ENCODE measurements at regions not wholly inside any gene's neighbourhood (a gene's known extent, or its start where the extent isn't known, plus 50 kb on each side); places are given as distances from the start of the nearest gene placed in this dataset.

DNA sequence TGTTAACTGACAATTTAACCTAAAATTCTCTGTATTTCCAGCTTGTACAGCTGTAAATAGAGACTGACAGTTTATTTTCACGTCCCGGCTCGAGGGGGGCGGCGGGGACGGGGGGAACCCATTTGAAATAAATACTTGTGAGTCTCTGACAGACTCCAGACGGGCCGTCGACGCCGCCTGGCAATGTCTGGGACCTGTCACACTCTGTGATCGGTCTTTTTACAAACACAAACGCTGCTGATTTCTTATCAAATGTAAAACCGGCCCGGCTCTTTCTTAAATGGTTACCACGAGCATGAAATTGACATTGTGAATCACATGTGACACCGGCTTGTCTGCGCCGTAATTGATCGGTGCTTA is 57.0 kb downstream of the UNCX start:
- H3K36me3 ChIP-seq, result no peaks in the 10 kb centered on the region
- H3K27ac ChIP-seq, result peak overlapping the region in 1 of 4 donors; percentile 35
- WGBS, 2 donors (ENCODE audit: low coverage in 1 of 2), result 34% methylated on average over 20 of the region's 20 CpGs; no CpG with 5 or more reads in 1 of the 2 donors
- in situ Hi-C loops (cut with MboI; ENCODE audit: low pct_ligation_motif_present in 1 of 4, low pct_unique_long_range_greater_than_20kb in 1 of 4, low sequenced_read_pairs in 3 of 4), result no loop called here
- peak overlapping the region in 2 of 4 donors; percentile 25 to 39 for H3K4me3 ChIP-seq
- H3K9me3 ChIP-seq, result no peaks in the 10 kb centered on the region
- DNase-seq, result no peak
- peaks cover 0 to 14% (median 8%) of the 10 kb centered on the region in 4 donors for H3K4me1 ChIP-seq
- H3K27me3 ChIP-seq, result peaks cover 75% of the 10 kb centered on the region
- intact Hi-C loops (cut with DNase I; ENCODE audit: low total_unique reads), result no loop called here
- TF ChIP-seq, protein P1, sequence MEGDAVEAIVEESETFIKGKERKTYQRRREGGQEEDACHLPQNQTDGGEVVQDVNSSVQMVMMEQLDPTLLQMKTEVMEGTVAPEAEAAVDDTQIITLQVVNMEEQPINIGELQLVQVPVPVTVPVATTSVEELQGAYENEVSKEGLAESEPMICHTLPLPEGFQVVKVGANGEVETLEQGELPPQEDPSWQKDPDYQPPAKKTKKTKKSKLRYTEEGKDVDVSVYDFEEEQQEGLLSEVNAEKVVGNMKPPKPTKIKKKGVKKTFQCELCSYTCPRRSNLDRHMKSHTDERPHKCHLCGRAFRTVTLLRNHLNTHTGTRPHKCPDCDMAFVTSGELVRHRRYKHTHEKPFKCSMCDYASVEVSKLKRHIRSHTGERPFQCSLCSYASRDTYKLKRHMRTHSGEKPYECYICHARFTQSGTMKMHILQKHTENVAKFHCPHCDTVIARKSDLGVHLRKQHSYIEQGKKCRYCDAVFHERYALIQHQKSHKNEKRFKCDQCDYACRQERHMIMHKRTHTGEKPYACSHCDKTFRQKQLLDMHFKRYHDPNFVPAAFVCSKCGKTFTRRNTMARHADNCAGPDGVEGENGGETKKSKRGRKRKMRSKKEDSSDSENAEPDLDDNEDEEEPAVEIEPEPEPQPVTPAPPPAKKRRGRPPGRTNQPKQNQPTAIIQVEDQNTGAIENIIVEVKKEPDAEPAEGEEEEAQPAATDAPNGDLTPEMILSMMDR (IDR thresholded peaks at IDR 0.05), result no peak
- TF ChIP-seq POLR2AphosphoS5 (IDR thresholded peaks at IDR 0.05) (no peak), POLR2A (IDR thresholded peaks at IDR 0.05) (no peak), EP300 (IDR thresholded peaks at IDR 0.05; ENCODE audit: low read depth) (no peak)

DNA sequence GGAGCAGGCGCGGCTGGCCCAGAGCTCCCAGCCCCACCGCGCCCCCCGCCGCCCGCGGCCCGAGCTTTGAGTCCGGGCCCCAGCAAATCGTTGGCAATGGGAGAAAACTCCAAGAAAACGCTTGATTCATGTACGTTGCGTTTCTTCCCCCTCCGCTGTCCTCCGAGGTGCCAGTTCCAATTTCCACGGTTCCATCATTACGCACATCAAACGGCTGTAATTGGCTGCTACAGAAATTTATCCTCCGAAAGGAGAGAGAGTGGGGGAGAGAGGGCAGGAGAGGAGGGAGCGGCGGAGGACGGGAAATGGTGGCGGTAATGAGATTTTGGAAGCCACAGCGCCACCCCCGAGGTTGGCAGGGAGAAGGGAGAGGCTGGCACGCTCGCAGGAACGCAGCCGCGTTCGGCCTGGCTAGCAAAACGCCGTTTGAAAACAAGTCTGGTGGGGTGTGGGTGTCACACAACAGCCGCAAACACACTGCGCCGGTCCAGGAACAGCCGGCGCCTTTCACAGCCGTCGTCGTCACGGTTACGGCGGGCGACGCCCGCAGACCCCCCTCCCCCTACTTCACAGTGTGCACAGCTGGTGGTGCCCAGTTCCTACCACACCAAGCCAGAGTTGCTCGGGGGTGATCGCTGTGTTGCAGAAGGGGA is 57.5 kb downstream of the UNCX start:
- Histone ChIP-seq H3K27ac (peak overlapping the region in 1 of 4 donors; percentile 35), H3K27me3 (peaks cover 74% of the 10 kb centered on the region), H3K9me3 (no peaks in the 10 kb centered on the region), H3K4me1 (peaks cover 0 to 14% (median 8%) of the 10 kb centered on the region in 4 donors), H3K36me3 (no peaks in the 10 kb centered on the region), H3K4me3 (peak overlapping the region; percentile 4 to 39 (median 17))
- in situ Hi-C loops (cut with MboI; ENCODE audit: low pct_ligation_motif_present in 1 of 4, low pct_unique_long_range_greater_than_20kb in 1 of 4, low sequenced_read_pairs in 3 of 4) (no loop called here), intact Hi-C loops (cut with DNase I; ENCODE audit: low total_unique reads) (no loop called here)
- DNase-seq, result no peak
- TF ChIP-seq POLR2AphosphoS5 (IDR thresholded peaks at IDR 0.05) (no peak), EP300 (IDR thresholded peaks at IDR 0.05; ENCODE audit: low read depth) (no peak), POLR2A (IDR thresholded peaks at IDR 0.05) (no peak)
- TF ChIP-seq, protein P1 (IDR thresholded peaks at IDR 0.05), result no peak
- 3 to 4% methylated on average over 6 to 49 of the region's 50 CpGs for whole genome bisulfite sequencing, 2 donors (ENCODE audit: low coverage in 1 of 2)

- intact Hi-C loops (cut with DNase I; ENCODE audit: low total_unique reads) (no loop called here), in situ Hi-C loops (cut with MboI; ENCODE audit: low pct_ligation_motif_present in 1 of 4, low pct_unique_long_range_greater_than_20kb in 1 of 4, low sequenced_read_pairs in 3 of 4) (no loop called here)
- no peak for DNase-seq
- Histone ChIP-seq H3K27me3 (peaks cover 72% of the 10 kb centered on the region), H3K27ac (no peak overlapping the region), H3K4me3 (peak overlapping the region in 3 of 4 donors; percentile 4 to 39 (median 25)), H3K4me1 (peaks cover 0 to 14% (median 8%) of the 10 kb centered on the region in 4 donors), H3K36me3 (no peaks in the 10 kb centered on the region), H3K9me3 (no peaks in the 10 kb centered on the region)
- WGBS, 2 donors (ENCODE audit: low coverage in 1 of 2), result 43% methylated on average over 34 of the region's 37 CpGs; no CpG with 5 or more reads in 1 of the 2 donors
- TF ChIP-seq, protein P1 (IDR thresholded peaks at IDR 0.05), result no peak
- no peak for TF ChIP-seq POLR2A (IDR thresholded peaks at IDR 0.05)
- TF ChIP-seq POLR2AphosphoS5 (IDR thresholded peaks at IDR 0.05), result no peak
- no peak for TF ChIP-seq EP300 (IDR thresholded peaks at IDR 0.05; ENCODE audit: low read depth)
Measured at GRCh38 chr7:1290679-1291356, 58.1 kb downstream of the UNCX start.

- H3K27me3 ChIP-seq, result peaks cover 72% of the 10 kb centered on the region
- no peaks in the 10 kb centered on the region for H3K9me3 ChIP-seq
- no peak overlapping the region for H3K27ac ChIP-seq
- 82% methylated on average over 13 of the region's 13 CpGs; no CpG with 5 or more reads in 1 of the 2 donors for WGBS, 2 donors (ENCODE audit: low coverage in 1 of 2)
- in situ Hi-C loops (cut with MboI; ENCODE audit: low pct_ligation_motif_present in 1 of 4, low pct_unique_long_range_greater_than_20kb in 1 of 4, low sequenced_read_pairs in 3 of 4) (no loop called here), intact Hi-C loops (cut with DNase I; ENCODE audit: low total_unique reads) (no loop called here)
- H3K36me3 ChIP-seq, result no peaks in the 10 kb centered on the region
- H3K4me3 ChIP-seq, result no peak overlapping the region
- DNase-seq, result no peak
- TF ChIP-seq EP300 (IDR thresholded peaks at IDR 0.05; ENCODE audit: low read depth), result no peak
- no peak for TF ChIP-seq POLR2AphosphoS5 (IDR thresholded peaks at IDR 0.05)
- TF ChIP-seq, protein P1 (IDR thresholded peaks at IDR 0.05), result no peak
- TF ChIP-seq POLR2A (IDR thresholded peaks at IDR 0.05), result no peak
- peaks cover 0 to 14% (median 8%) of the 10 kb centered on the region in 4 donors for H3K4me1 ChIP-seq
Measured at GRCh38 chr7:1291357-1291689, 58.7 kb downstream of the UNCX start.
